ENCODE measurements at regions not wholly inside any gene's neighbourhood (a gene's known extent, or its start where the extent isn't known, plus 50 kb on each side); places are given as distances from the start of the nearest gene placed in this dataset.
"Not testable (repeated sequence)": the region's sequence is repeated elsewhere in the genome, so short reads cannot be mapped to it uniquely, and the experiment has no call there.

DNA sequence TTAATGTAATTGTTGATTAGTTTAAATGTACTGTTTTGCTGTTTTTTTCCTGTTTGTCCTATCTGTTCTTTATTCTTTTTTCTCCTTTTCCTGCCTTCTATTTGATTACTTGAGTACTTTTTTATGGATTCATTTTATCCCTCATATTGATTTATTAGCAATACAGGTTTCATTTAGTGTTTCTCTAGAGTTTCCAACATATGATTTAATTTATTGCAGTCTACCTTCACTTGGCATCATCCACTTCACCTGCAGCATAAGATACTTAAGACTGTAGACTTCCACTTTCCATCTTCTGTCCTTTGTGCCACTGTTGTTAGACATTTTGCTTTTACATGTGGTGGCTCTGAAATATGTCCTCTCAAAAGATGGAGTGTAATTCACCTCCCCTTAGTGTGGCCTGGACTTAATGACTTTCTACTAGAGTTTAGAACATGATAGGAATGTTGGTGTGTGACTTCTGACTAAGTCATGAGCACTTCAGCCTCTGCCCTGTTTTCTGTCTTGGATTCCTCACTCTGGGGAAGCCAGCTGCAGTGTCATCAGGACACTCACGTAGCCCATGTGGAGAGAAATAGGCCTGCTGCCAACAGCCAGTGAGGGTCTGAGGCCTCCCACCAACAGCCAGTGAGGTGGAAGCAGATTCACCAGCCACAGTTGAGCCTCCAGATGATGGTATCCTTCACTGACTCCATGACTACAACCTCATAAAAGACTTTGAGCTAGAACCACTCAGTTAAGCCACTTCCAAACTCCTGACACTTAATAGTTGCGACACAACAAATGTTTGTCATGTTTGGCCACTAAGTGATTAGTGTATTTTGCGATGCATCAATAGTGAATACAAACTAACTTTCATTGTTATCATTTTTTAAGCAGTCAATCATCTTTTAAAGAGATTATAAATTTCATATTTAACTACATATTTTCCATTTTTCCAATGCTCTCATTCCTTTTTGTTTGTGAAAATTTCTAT is 643.5 kb upstream of the DPP6 start:
- Histone ChIP-seq H3K9me3 (ENCODE audit: control insufficient read depth in 2 of 2, insufficient read depth in 1 of 2, low read depth in 1 of 2, low read length in 1 of 2) (peaks cover 6 to 13% of the 10 kb centered on the region in 2 donors), H3K4me1 (ENCODE audit: control insufficient read depth in 2 of 2, insufficient read depth in 2 of 2, low read length in 1 of 2) (no peaks in the 10 kb centered on the region), H3K27me3 (ENCODE audit: control insufficient read depth in 1 of 2, insufficient read depth in 2 of 2, low read length in 2 of 2) (no peaks in the 10 kb centered on the region), H3K27ac (ENCODE audit: low read depth in 2 of 2, low read length in 1 of 2) (no peak overlapping the region), H3K4me3 (ENCODE audit: low read depth in 1 of 2, low read length in 2 of 2) (no peak overlapping the region), H3K36me3 (ENCODE audit: control insufficient read depth in 2 of 2, insufficient read depth in 2 of 2, low read length in 1 of 2) (no peaks in the 10 kb centered on the region)
- 76 to 80% methylated on average over 3 of the region's 3 CpGs for WGBS, 2 donors

DNA sequence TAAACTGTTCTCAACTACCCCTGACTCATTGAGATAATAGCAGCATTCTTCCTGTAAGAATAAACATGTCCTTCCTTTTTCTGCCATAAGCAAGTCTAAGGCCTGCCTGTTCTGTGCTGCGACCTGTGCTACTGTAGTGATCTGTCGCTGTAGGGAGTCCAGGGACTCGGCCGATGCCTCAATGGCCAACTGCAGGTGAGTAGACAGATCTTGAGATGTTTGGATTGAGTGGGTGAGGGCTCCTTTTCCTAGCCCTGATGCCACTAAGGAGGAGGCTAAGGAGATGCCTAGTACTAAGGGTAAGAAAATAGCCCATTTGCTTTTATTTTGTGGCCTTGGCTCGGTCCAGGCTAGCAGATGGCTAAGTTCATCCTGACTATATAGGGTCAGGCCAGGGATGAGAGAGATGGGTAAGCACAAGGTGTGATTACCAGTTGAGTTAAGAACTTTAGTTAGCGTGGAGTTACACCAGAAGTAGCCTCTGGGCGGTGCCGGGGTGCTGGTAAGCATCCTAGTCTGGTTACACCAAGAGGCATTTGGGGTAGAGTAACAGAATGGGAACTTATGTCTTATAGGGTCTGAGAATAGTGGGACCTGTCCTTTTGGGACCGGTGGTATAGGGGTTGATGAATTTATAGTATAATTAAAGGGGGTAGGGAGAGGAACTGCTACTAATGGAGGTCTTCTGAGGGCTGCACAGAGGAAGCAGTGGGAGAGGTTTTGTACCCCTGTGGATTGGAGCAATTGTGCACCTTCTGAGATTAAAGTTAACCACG is 642.4 kb upstream of the DPP6 start:
- not testable (repeated sequence) for H3K4me1 ChIP-seq (ENCODE audit: control insufficient read depth in 2 of 2, insufficient read depth in 2 of 2, low read length in 1 of 2); H3K4me3 ChIP-seq (ENCODE audit: low read depth in 1 of 2, low read length in 2 of 2); H3K27ac ChIP-seq (ENCODE audit: low read depth in 2 of 2, low read length in 1 of 2); H3K27me3 ChIP-seq (ENCODE audit: control insufficient read depth in 1 of 2, insufficient read depth in 2 of 2, low read length in 2 of 2); H3K36me3 ChIP-seq (ENCODE audit: control insufficient read depth in 2 of 2, insufficient read depth in 2 of 2, low read length in 1 of 2)
- peaks cover 7 to 13% of the 10 kb centered on the region in 2 donors for H3K9me3 ChIP-seq (ENCODE audit: control insufficient read depth in 2 of 2, insufficient read depth in 1 of 2, low read depth in 1 of 2, low read length in 1 of 2)
- 84 to 91% methylated on average over 10 of the region's 10 CpGs for WGBS, 2 donors

DNA sequence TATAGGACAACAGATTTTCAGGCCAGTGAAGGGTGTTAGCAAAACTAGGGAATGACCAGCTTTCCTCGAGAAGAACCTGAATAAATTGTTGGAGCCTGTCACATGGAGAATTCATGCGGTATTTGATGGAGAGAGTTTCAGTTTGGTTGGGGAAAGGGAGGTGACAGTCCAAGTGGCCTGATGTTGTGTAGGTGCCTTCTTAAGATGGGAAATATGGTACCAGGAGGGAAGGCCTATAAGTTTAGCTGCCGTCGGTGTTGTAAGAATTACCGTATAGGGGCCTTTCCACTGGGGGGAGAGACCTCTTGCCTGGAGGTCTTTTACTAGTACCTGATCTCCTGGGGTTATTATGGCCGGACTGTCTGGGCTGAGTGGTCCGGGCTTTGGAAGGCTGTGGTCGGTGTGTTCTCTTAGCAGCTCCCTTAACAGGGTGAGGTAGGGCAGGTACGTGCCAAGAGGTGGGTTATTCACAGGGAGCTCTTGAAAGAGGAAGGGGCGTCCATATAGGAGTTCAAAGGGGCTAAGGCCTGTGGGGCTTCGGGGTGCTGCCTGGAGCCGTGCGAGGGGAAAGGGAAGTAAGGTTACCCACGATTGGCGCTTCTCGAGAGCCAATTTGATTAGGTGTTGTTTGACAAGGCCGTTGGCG is 641.1 kb upstream of the DPP6 start:
- peaks cover 7 to 13% of the 10 kb centered on the region in 2 donors for H3K9me3 ChIP-seq (ENCODE audit: control insufficient read depth in 2 of 2, insufficient read depth in 1 of 2, low read depth in 1 of 2, low read length in 1 of 2)
- WGBS, 2 donors = 89 to 90% methylated on average over 18 of the region's 18 CpGs
- not testable (repeated sequence) for H3K36me3 ChIP-seq (ENCODE audit: control insufficient read depth in 2 of 2, insufficient read depth in 2 of 2, low read length in 1 of 2); H3K27ac ChIP-seq (ENCODE audit: low read depth in 2 of 2, low read length in 1 of 2); H3K4me1 ChIP-seq (ENCODE audit: control insufficient read depth in 2 of 2, insufficient read depth in 2 of 2, low read length in 1 of 2); H3K27me3 ChIP-seq (ENCODE audit: control insufficient read depth in 1 of 2, insufficient read depth in 2 of 2, low read length in 2 of 2); H3K4me3 ChIP-seq (ENCODE audit: low read depth in 1 of 2, low read length in 2 of 2)

DNA sequence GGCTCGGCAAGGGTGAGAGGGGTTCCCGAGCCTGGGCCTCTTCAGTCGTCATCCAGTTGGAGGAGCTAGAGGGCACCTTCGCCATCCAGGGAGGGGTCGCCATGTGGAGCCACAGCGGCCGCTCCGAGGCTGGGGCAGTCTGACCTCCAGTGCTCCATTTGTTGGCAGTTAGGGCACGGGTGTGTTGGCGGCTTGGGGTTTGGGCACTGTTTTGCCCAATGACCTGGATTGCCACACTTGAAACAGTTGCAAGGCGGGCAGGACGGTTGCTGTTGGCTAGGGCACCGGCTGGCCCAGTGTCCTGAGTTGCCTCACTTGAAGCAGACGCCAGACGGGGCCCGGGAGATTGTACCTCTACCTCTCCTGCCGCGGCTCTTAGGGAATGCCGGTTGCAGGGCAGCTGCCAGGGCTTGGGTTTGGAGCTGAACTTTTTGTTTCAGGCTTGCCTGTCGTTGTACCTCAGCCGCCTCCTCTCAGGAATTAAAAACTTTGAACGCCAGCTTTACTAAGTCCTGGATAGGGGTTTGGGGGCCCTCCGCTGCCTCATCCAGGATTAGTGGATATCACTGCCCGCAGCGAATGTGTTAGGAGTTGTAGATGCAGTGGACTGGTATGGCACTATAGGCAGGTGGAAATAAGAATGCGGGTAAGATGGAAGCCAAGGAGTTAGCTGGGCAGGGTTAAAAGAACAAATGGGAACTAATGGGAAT is 639.9 kb upstream of the DPP6 start:
- 93 to 94% methylated on average over 26 of the region's 26 CpGs for WGBS, 2 donors
- H3K36me3 ChIP-seq (ENCODE audit: control insufficient read depth in 2 of 2, insufficient read depth in 2 of 2, low read length in 1 of 2); H3K27me3 ChIP-seq (ENCODE audit: control insufficient read depth in 1 of 2, insufficient read depth in 2 of 2, low read length in 2 of 2); H3K4me3 ChIP-seq (ENCODE audit: low read depth in 1 of 2, low read length in 2 of 2); H3K27ac ChIP-seq (ENCODE audit: low read depth in 2 of 2, low read length in 1 of 2); H3K4me1 ChIP-seq (ENCODE audit: control insufficient read depth in 2 of 2, insufficient read depth in 2 of 2, low read length in 1 of 2): not testable (repeated sequence)
- peaks cover 7 to 12% of the 10 kb centered on the region in 2 donors for H3K9me3 ChIP-seq (ENCODE audit: control insufficient read depth in 2 of 2, insufficient read depth in 1 of 2, low read depth in 1 of 2, low read length in 1 of 2)

DNA sequence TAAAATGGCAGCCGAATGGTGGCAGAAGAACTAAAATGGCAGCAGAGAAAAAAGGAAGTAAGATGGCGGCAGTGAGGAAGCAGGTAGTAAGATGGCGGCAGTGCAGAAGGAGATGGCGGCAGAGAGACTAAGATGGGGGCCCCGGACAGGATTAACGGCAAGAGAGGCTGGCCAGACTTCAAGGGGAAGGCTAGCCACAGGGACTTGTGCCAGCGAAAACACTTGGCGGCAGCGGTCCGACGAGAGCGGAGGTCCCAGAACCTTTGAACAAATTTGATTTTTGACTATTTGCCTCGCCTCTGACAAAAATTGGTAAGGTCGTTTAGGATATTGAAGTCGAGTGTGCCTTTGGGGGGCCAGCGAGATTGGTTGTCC is 639.4 kb upstream of the DPP6 start:
- not testable (repeated sequence) for H3K4me1 ChIP-seq (ENCODE audit: control insufficient read depth in 2 of 2, insufficient read depth in 2 of 2, low read length in 1 of 2); H3K27ac ChIP-seq (ENCODE audit: low read depth in 2 of 2, low read length in 1 of 2); H3K36me3 ChIP-seq (ENCODE audit: control insufficient read depth in 2 of 2, insufficient read depth in 2 of 2, low read length in 1 of 2); H3K4me3 ChIP-seq (ENCODE audit: low read depth in 1 of 2, low read length in 2 of 2); H3K27me3 ChIP-seq (ENCODE audit: control insufficient read depth in 1 of 2, insufficient read depth in 2 of 2, low read length in 2 of 2)
- peaks cover 7 to 11% of the 10 kb centered on the region in 2 donors for H3K9me3 ChIP-seq (ENCODE audit: control insufficient read depth in 2 of 2, insufficient read depth in 1 of 2, low read depth in 1 of 2, low read length in 1 of 2)
- 90 to 94% methylated on average over 16 of the region's 16 CpGs for WGBS, 2 donors

DNA sequence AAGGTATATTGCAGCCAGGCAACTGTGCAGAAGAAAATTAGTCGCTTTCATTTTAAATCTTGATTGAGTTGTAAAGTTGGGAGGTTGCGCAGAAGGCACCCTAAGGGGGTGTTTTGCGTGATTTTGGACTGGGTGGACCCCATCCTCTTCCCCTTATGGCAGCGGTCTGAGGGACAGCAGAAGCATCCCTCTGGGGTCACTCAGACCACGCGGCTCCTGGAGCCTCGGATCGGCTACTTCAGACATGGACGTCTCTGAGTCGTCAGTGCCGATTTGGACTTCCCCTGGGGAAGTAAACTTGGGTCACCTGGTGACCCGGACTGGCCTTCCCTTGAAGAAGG is 639.0 kb upstream of the DPP6 start:
- WGBS, 2 donors = 88 to 89% methylated on average over 12 of the region's 12 CpGs

DNA sequence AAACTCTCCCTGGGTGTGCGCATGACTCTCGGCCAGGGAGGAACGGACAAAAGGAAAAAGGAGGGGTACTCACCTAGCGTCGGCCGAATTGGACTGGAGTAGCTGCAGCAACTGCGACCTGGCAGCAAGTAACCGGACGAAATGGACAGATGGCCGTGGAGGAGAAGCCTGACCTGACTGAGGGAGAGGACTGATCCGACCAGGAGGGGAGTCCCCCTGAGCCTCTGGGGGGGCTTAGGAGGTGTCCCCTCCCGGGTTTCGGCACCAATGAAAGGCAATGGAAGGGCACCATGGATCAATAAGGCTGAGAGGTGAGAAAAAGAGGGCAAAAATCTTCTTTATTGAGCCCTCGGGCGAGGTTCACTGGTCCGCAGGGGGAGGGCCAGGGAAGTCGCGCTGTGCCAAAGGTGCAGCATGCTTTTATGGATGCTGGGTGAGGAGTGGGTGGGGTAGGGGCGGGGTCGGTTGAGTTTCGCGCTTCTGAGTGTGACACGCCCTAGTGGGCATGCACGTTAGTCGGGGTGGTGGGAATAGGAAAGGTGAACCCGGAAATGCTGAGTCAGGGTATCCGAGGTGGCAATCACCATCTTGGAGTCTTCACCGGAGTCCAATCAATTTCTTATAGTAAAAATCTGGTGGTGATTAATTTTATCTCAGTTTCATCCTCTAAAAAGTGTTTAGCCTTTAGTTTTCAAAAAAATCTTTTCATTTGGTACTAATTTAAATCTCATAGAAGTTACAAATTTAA is 638.5 kb upstream of the DPP6 start:
- Histone ChIP-seq H3K9me3 (ENCODE audit: control insufficient read depth in 2 of 2, insufficient read depth in 1 of 2, low read depth in 1 of 2, low read length in 1 of 2) (peaks cover 7 to 8% of the 10 kb centered on the region in 2 donors), H3K27ac (ENCODE audit: low read depth in 2 of 2, low read length in 1 of 2) (no peak overlapping the region), H3K27me3 (ENCODE audit: control insufficient read depth in 1 of 2, insufficient read depth in 2 of 2, low read length in 2 of 2) (no peaks in the 10 kb centered on the region), H3K4me1 (ENCODE audit: control insufficient read depth in 2 of 2, insufficient read depth in 2 of 2, low read length in 1 of 2) (no peaks in the 10 kb centered on the region), H3K36me3 (ENCODE audit: control insufficient read depth in 2 of 2, insufficient read depth in 2 of 2, low read length in 1 of 2) (no peaks in the 10 kb centered on the region), H3K4me3 (ENCODE audit: low read depth in 1 of 2, low read length in 2 of 2) (no peak overlapping the region)
- WGBS, 2 donors = 92 to 94% methylated on average over 28 of the region's 28 CpGs

More for the DNA sequence above, 639.0 kb upstream of the DPP6 start:
- no peaks in the 10 kb centered on the region for H3K36me3 ChIP-seq (ENCODE audit: control insufficient read depth in 2 of 2, insufficient read depth in 2 of 2, low read length in 1 of 2)
- no peak overlapping the region for H3K4me3 ChIP-seq (ENCODE audit: low read depth in 1 of 2, low read length in 2 of 2)
- no peaks in the 10 kb centered on the region for H3K4me1 ChIP-seq (ENCODE audit: control insufficient read depth in 2 of 2, insufficient read depth in 2 of 2, low read length in 1 of 2)
- H3K9me3 ChIP-seq (ENCODE audit: control insufficient read depth in 2 of 2, insufficient read depth in 1 of 2, low read depth in 1 of 2, low read length in 1 of 2) = peaks cover 7 to 11% of the 10 kb centered on the region in 2 donors
- H3K27me3 ChIP-seq (ENCODE audit: control insufficient read depth in 1 of 2, insufficient read depth in 2 of 2, low read length in 2 of 2) = no peaks in the 10 kb centered on the region
- no peak overlapping the region for H3K27ac ChIP-seq (ENCODE audit: low read depth in 2 of 2, low read length in 1 of 2)

DNA sequence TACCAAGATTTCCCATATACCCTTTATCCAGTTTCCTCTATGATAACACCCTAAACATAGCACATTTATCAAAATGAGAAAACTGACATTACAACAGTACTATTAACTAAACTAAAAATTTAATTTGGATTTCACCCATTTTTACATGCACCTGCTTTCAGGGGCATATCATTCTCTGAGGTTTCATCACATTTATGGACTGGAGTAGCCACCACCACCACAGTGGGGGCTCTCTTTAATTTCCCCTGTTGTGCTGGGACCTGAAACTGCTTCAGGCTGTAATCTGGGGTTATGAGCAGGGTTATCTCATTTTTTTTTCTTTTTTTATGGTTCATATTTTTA is 637.9 kb upstream of the DPP6 start:
- H3K36me3 ChIP-seq (ENCODE audit: control insufficient read depth in 2 of 2, insufficient read depth in 2 of 2, low read length in 1 of 2) = no peaks in the 10 kb centered on the region
- no peaks in the 10 kb centered on the region for H3K4me1 ChIP-seq (ENCODE audit: control insufficient read depth in 2 of 2, insufficient read depth in 2 of 2, low read length in 1 of 2)
- H3K27me3 ChIP-seq (ENCODE audit: control insufficient read depth in 1 of 2, insufficient read depth in 2 of 2, low read length in 2 of 2) = no peaks in the 10 kb centered on the region
- H3K9me3 ChIP-seq (ENCODE audit: control insufficient read depth in 2 of 2, insufficient read depth in 1 of 2, low read depth in 1 of 2, low read length in 1 of 2) = peaks cover 7% of the 10 kb centered on the region in 2 donors
- H3K4me3 ChIP-seq (ENCODE audit: low read depth in 1 of 2, low read length in 2 of 2) = no peak overlapping the region
- no peak overlapping the region for H3K27ac ChIP-seq (ENCODE audit: low read depth in 2 of 2, low read length in 1 of 2)

DNA sequence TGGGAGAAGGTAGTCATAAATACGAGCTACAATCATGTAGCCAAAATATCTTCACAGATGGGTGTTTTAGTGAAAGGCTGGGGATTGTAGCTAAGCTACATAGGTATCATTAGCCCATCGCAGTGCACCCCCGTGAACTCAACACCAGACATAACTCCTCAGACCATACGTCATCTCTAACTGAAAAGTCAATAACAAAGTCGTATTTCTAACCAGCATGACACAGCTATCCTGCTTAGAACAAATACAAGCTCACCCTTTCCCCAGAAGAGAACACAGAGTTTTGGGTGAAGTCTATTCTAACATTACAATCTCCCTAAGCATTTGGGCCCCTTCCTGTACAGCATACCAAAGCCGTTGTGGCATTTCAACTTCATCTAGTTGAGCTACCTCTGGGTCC is 636.6 kb upstream of the DPP6 start:
- Histone ChIP-seq H3K27me3 (ENCODE audit: control insufficient read depth in 1 of 2, insufficient read depth in 2 of 2, low read length in 2 of 2) (no peaks in the 10 kb centered on the region), H3K9me3 (ENCODE audit: control insufficient read depth in 2 of 2, insufficient read depth in 1 of 2, low read depth in 1 of 2, low read length in 1 of 2) (peaks cover 7% of the 10 kb centered on the region in 2 donors), H3K27ac (ENCODE audit: low read depth in 2 of 2, low read length in 1 of 2) (no peak overlapping the region), H3K36me3 (ENCODE audit: control insufficient read depth in 2 of 2, insufficient read depth in 2 of 2, low read length in 1 of 2) (no peaks in the 10 kb centered on the region), H3K4me3 (ENCODE audit: low read depth in 1 of 2, low read length in 2 of 2) (no peak overlapping the region), H3K4me1 (ENCODE audit: control insufficient read depth in 2 of 2, insufficient read depth in 2 of 2, low read length in 1 of 2) (no peaks in the 10 kb centered on the region)
- 69 to 75% methylated on average over 6 of the region's 6 CpGs for WGBS, 2 donors
